ENCODE measurements at regions not wholly inside any gene's neighbourhood (a gene's known extent, or its start where the extent isn't known, plus 50 kb on each side); places are given as distances from the start of the nearest gene placed in this dataset.

GRCh38 chr15:58331913-58332675 lies 99.7 kb upstream of the LIPC start (continued):
- TF ChIP-seq NR1H2 (CRISPR knock-in tag; IDR thresholded peaks at IDR 0.05; ENCODE audit: borderline replicate concordance, low read depth) (no peak), ZNF772 (CRISPR knock-in tag; IDR thresholded peaks at IDR 0.05) (no peak; the same call in 1 of the 2 replicates), DPF2 (CRISPR knock-in tag; IDR thresholded peaks at IDR 0.05; ENCODE audit: borderline replicate concordance, low read depth) (peak; percentile 44; the same call in 1 of the 2 replicates), GMEB2 (CRISPR knock-in tag; IDR thresholded peaks at IDR 0.05; ENCODE audit: low read depth) (no peak), GRHL1 (CRISPR knock-in tag; conservative IDR thresholded peaks at IDR 0.05) (no peak), CBX1 (IDR thresholded peaks at IDR 0.05; ENCODE audit: low read depth) (peak; percentile 87), BCL6 (CRISPR knock-in tag; IDR thresholded peaks at IDR 0.05) (peak; percentile 87), ZNF747 (CRISPR knock-in tag; IDR thresholded peaks at IDR 0.05; ENCODE audit: borderline replicate concordance) (no peak), HMG20A (CRISPR knock-in tag; IDR thresholded peaks at IDR 0.05; ENCODE audit: borderline replicate concordance) (peak; percentile 43; the same call in 1 of the 2 replicates), JUN (CRISPR knock-in tag; IDR thresholded peaks at IDR 0.05) (peak; percentile 88), ASH2L (IDR thresholded peaks at IDR 0.05; ENCODE audit: insufficient read length, low read depth, low read length) (no peak)
